ENCODE measurements at regions not wholly inside any gene's neighbourhood (a gene's known extent, or its start where the extent isn't known, plus 50 kb on each side); places are given as distances from the start of the nearest gene placed in this dataset.

DNA sequence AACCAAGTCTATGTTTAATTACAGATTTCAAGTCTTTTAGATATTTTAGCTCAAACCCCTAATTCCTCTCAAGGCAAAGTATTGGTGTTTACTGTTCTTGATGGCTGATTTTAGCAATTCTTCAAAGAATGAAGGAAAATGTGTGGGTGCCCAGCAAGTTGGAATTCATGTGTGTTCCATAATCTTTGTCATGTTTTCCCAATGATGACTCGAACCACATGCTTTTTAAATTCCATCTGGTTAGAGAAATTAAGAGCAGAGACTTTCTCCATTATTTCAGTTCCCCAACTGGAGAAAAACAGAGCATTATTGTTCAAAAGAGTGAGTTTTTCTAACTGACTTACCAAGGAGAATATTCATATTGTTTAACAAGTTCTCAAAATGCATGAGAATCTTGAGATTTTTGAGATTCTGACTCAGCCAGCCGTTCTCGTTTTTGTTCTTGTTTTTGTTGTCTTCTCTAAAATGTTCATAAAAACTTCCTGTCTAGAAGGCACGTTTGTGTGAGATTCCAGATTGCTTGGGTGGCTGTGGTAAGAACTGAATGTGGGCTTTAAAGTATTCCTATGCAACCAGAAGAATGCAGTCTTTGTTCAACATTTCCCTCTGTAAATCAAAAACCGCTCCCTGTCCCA, 404.7 kb downstream of the IRS2 start:
- FAIRE-seq (no peak), DNase-seq (ENCODE audit: insufficient read length, low spot score) (no peak)

DNA sequence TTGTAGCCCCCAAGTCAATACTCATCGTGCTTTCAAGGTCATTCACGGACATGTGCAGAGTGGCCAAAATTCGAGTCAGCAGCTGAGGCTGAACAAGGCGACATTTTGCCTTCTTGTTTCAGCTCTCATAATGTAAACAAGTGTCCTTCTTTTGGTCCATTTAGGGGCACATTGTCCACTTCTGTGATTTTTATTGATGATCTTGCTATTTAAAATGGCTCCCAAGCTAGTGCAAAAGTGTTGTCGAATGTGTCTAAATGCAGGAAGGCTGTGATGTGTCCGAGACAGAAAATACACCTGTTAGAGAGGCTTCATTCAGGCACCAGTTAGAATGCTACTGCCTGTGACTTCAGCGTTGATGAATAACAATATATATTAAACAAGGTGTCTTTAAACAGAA, 405.9 kb downstream of the IRS2 start:
- DNase-seq (ENCODE audit: insufficient read length, low spot score) (no peak), FAIRE-seq (no peak)

DNA sequence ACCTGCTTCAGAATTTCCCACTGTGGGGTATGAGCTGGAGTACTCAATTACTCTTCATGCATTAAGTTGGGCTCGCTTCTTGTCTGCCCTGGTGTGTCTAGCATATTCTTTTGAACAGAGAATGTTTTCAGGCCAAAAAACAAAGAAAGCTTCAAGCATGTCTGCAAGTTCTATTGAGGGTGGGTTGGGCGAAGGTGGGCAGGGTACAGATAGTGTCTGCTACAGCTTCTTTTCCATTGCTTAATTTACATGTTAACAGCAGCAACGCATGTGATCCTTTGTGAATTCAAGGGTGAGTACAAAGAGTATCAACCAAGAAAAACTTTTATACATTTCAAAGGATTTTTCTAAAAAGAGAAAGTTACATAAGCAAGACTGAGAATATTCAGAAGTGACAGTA, 406.5 kb downstream of the IRS2 start:
- FAIRE-seq: no peak
- no peak for DNase-seq (ENCODE audit: insufficient read length, low spot score)

DNA sequence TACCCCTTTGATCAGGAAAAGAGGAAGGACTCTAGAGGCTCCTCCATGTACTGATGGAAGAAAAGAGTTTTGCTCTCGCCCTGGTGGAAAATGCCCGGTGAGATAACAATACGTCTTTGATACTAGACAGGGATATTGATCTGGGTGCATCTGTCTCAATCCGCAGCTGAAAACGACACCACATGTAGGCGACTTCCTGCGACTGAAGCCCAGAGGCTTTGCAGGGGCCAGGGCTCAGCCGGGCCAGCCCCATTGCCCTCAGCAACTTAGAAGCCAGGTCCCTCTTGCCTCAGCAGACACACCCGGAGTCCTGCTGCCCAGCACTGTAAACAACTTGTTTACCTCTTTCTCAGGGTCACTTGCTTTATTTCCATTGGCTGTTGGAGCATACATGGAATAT, 409.4 kb downstream of the IRS2 start:
- FAIRE-seq (no peak), DNase-seq (ENCODE audit: insufficient read length, low spot score) (no peak)

DNA sequence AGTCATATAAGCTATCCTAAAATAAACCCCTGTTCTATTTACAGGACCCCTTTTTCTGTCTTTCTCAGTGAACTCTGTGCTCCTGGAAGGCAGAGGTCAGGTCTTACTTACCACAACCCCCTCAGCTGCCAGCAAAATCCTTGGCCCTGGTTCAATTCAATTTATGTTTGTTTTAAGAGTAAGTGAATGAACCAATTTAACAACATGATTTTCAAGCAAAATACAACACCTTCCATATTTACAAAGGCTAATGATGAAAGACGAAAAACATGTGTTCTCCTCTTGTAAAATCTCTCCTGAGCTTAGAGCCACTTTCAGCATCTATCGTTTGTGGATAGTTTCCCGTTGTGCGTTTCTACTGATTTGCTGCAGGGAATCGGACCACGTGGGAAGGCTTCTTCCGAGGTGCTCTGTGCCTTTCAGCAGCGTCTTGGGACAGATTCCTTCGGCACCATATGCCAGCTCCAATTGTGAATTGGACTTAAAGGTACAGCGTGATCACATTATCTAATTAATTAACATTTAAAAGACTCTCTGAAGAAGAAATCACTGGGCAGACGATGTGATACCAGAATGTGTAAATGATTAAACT, 411.7 kb downstream of the IRS2 start:
- no peak for DNase-seq (ENCODE audit: insufficient read length, low spot score)

DNA sequence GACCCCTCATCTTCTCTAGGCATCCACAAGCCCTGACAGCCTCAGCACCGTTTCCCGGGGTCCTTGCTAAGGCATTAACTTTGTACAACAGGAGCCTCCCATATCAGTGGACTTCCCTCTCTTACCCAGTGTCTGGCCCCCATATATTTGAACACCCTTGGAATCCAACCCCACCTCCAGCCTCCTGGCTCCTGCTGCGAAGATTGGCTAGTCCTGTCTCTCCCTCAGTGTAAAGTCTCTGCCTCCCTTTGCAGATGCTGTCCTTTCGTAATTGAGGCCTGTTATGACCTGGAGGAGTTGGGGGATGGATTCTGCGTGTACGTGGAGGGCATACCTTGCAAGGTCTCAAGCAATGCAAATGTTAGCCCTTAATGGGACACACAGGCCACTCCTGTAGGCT, 413.7 kb downstream of the IRS2 start:
- FAIRE-seq (no peak), DNase-seq (ENCODE audit: insufficient read length, low spot score) (no peak)

More for the DNA sequence above, 411.7 kb downstream of the IRS2 start:
- FAIRE-seq: no peak

DNA sequence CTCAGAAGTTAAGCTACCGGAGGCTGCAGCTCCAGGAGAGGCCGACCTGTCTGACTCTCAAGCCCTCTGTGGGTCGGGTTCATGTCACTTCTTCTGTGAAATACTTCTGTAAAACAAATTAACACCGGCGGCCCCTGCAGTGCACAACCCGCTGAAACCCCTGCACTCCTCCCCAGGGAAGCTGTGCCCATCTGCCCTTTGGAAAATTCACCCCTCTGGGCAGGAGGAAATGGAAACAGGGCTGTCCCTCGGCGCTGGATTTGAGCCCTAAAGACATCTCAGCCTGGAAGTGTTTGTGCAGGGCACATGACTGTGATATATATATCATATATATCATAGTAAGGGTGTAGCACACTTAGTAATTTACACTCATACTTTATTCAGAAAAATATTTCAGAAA, 415.3 kb downstream of the IRS2 start:
- FAIRE-seq (no peak), DNase-seq (ENCODE audit: insufficient read length, low spot score) (no peak)

DNA sequence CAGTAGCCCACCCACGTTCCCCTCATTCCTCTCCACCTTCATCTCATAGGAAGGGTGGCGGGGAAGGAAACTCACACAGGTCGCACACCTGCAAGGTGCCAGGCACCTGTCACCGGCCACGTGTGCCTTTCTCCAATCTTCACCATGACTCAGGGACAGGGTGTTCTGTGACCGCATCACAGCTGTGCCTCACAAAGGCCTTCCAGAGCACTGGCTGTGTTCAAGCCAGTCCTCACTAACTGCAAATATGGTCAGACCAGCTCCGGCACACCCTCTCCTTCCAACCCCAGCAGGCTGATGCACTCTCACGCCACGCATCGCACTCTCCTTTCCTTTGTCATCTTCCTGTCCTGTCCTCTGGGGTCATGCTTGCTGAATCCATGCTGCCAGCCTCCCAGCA, 415.9 kb downstream of the IRS2 start:
- DNase-seq (ENCODE audit: insufficient read length, low spot score) (no peak), FAIRE-seq (no peak)

DNA sequence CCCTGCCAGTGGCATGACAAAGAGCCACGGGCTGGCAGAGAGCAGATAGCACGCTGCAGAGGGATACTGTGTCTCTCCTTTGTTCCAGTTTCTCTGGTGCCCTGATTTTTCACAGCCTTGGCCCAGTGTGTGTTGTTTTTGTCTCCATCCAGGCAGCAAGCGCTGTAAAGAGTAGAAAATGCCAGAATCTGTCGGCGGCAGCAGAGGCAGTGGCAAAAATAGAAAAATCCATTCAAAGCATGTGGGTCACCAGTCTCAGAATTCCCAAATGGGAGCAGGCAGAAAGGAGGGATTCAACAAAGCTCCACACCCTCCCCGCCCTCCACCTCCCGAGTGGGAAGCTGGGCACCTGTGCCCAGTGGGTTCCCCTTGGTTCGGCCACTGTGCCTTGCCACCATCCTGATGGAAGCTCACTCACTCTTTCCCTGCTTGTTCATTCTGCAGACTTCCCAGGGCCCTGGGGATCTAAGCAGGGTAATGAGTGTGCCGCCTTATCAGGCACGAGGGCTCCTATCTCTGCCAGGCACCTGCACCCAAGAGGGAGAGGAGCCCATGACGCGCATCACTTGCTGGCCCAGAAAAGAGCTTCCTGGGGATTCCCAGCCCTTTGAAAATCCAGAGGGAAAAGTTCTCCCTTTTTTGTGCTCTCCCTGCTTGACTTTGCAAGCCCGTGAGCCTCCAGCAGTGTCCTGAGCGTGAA, 416.9 kb downstream of the IRS2 start:
- no peak for DNase-seq (ENCODE audit: insufficient read length, low spot score)
- no peak for FAIRE-seq

DNA sequence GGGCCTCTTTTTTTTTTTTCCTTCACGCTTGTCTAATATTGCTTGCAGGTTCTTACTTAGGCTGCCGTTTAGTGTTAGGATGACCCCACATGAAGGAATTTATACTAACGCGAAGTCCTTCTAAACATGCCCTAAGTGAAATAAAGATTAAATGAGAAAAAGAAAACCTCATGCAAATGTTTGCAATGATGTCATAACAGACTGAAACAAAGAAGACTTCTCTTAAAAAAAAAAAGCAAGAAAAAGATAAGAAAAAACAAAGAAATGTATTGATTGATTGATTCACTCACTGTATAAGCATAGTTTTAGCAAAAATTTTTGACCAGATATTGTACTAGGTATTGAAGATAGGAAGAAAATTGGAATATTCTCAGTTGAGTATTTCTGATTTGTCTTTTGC, 418.2 kb downstream of the IRS2 start:
- DNase-seq (ENCODE audit: insufficient read length, low spot score) (no peak), FAIRE-seq (no peak)

DNA sequence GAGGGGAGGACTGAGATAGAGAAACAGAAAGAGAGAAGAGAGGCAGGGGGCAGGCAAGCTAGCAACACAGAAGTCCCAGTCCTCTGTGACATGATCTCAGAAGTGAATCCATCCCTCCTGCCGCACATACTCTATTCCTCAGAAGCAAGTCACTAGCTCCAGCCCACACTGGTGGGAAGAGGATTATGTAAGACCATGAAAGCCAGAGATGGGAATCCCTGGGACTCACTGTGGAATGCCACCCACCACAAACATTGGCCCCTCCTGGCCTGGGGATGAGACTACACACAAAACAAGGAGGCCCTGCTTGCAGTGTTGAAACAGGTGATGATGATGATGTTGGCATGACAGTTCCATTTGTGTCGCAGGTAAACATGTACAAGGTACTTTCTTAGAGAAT, 419.9 kb downstream of the IRS2 start:
- FAIRE-seq: no peak
- no peak for DNase-seq (ENCODE audit: insufficient read length, low spot score)

DNA sequence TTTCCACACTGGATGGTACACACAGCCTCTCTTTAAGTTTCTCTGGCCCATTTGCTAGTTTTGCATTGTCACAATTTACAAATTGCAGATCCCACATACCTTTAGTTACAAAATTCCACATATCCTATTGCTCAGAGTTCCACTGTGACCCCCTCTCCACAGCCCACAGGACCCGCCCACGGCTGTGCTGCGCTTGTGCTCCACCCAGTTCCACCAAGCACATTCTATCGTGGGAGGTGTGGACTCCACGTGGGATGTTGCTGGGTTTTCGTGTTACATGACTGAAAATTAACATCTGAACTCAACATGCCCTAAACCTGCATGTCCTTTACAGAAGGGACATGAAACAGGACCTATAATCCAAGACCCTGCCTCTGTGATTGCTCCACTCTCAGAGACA, 423.0 kb downstream of the IRS2 start:
- FAIRE-seq (no peak), DNase-seq (ENCODE audit: insufficient read length, low spot score) (no peak)

DNA sequence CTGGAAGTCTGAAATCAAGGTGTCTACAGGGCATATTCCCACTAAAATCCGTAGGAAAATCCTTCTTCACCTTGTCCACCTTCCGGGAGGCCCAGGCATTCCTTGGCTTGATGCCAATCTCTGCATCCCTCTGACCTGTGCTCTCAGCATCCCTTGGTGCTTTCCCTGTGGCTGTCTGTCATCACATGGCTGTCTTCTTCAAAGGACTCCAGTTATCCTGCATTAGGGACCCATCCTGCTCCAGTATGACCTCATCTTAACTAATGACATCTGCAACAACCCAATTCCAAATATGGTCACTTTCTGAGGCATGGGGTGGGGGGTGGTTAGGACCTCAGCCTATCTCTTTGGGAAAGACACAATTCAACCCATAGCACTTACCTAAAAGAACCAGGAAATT, 423.8 kb downstream of the IRS2 start:
- DNase-seq (ENCODE audit: insufficient read length, low spot score) (no peak), FAIRE-seq (no peak)

DNA sequence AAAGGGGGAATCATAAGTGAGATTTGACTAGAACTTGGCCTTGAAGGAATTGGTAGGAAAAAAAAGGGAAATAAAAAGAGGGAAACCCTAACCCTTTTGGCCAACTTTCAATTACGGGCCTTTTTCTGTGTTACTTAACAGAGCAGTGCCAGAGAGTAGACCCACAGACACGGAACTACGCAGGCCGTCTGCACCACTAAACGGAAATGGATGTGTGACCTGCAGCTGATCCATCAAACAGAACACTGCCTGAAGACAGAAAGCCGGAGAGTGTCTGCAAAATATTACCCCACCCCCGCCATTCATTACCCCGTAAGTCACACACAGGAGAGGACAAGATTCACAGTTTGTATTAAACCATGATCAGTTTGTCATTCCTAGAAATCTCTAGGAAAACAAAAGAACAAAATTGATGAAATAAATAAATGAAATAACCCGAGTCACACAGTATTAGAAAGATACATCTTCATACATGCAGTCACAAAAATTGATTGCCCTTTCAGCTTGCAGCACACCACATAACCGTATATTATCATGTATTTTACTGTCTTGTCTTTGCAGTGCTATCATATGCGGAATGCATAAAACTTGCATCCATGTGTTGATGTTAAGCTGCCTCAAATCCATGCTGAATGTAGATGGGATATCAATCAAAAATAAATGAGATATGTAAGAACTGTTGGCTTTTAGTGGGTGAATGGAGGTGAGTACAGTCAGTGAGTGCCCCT, 424.7 kb downstream of the IRS2 start:
- DNase-seq (ENCODE audit: insufficient read length, low spot score): no peak

DNA sequence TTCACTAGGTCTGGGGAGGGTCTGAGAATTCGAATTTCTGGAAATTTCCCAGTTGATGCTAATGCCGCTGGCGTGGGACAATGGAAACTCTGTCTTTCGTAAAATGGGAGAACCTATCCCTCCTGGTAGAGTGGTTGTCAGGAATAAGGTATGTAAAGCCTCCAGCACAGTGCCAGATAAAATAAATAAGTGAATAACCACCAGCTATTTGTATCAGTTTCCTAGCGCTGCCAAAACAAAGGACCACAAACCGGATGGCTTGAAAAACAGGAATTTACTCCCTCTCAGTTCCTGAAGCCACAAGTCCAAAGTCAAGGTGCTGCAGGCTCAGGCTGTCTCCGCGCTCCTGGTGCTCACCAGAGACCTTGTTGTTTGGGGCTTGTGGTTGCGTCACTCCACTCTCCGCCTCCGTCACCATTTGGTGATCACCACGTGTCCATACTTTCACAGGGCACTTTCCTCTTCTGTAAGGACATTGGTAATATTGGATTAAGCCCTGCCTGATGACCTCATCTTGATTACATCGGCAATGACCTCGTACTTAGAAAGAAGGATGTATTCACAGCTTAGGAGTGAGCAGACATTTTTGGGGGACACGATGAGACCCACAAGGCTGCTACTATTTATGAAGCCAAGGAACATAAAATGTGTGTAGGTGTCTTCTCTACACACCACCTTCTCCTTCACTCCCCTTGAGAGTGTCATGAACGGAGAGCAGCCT, 428.5 kb downstream of the IRS2 start:
- FAIRE-seq (no peak), DNase-seq (ENCODE audit: insufficient read length, low spot score) (no peak)

More for the DNA sequence above, 424.7 kb downstream of the IRS2 start:
- no peak for FAIRE-seq

DNA sequence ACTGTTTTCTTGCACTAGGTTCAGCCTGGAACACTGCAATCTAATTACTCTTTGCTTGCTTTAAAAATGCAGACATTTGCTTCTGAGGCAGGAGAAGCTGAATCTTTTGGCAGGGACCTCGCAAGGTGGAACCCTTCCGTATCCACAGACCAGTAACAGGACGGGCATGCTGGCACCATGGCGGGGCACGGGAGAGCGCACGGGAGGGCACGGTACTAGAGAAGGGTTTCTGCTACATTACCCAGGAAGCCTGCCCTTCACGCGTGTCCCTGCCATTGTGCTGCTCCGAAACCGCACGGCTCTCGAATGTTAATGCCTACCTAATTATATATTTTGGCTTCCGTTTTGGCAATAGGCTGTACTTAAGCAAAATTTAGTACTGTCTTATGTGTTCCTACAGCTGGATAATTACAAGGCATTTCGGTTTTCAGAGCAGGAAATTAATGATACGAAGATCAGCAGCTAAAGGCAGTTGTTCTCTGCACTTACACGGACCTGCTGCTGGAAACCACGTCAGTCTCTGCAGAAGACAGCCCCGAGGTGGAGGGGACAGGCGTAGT, 430.4 kb downstream of the IRS2 start:
- no peak for FAIRE-seq

DNA sequence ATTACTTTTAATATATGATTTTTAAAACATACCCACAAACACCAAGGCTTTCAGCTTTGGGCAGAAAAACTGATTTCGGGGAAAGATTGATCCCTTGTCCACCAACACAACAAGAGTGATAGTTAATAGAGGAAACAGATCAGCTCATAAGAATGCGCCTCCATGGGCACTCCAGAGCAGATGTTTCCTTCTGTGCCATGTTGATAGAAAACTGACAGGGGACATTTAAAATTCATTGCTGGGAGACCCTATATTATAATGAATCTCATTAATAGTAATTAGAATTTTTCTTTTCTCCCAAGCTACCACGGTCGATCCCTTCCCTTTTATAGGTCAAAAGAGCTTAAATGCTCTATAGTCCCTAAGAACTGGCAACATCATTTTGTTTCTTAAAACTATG, 431.2 kb downstream of the IRS2 start:
- DNase-seq (ENCODE audit: insufficient read length, low spot score) (no peak), FAIRE-seq (no peak)

More for the DNA sequence above, 430.4 kb downstream of the IRS2 start:
- no peak for DNase-seq (ENCODE audit: insufficient read length, low spot score)

DNA sequence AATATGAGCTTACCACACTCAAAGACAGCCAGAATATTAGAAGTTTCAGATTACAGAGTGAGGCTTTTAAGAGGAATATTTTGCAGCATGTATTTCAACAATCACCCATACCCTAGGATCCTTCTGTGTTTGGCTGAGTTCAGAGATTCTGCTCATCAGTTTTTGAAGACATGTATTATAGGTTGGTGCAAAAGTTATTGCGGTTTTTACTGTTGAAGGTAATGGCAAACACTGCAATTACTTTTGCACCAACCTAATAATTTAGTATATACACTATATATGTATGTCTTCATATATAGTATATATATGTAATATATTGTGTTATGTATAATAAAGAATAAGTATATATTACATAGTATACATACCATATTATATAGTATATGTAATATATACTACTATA, 435.1 kb downstream of the IRS2 start:
- DNase-seq (ENCODE audit: insufficient read length, low spot score) (no peak), FAIRE-seq (no peak)

DNA sequence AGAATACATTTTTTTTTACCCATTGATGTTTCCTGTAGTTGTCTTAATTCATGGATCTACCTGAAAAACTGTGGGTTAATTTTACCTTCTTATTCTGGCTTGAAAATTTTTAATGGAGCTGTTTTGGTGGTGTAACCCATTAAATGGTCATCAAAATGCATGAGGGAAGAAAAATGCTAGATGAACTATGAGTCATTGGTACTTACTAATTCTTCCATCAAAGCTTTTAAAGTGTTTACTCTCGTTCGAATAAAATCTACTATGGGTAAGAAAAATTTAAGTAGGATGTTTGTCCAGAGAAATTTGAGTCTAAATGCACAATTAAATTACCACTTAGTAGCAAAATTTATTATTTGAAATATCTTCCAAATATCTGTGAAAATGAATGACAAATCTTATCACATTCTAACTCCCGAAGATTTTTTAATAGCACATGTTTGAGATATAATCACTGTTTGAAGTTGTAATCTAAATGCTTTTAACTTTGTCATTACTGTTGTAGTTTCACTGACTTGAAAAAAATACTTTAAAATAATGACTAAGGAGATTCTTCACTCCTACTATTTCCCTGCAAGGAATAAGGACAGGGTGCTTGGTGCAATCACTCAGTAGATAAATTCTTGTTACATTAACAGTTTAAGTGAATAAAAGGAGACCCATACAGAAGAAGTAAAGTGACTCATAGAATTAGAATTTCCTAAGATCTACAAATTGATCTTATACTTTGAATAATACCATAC, 437.7 kb downstream of the IRS2 start:
- FAIRE-seq (no peak), DNase-seq (ENCODE audit: insufficient read length, low spot score) (no peak)

DNA sequence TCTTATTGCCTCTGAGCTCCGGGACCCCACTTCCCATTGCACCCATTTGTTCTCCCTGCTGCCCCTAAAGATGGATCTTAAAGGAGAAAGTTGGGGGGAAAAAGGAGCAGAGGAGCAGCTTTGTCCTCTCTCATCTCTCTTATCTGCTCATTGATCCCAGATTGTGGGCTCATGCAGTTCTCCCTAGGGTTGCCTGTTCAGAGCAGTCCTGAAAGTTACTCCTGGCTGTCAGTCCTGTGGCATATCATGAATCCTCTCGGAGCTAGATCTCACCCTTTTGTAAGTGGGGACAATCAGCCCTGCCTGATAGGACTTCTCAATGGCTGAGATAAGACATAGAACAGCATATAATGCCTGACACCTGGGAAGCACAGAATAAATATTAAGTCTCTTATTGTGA, 440.3 kb downstream of the IRS2 start:
- DNase-seq (ENCODE audit: insufficient read length, low spot score) (no peak), FAIRE-seq (no peak)
